GM10248 (cell line): ENCODE measurements at regions not wholly inside any gene's neighbourhood (a gene's known extent, or its start where the extent isn't known, plus 50 kb on each side); places are given as distances from the start of the nearest gene placed in this dataset.

Experiments used
- CTCF ChIA-PET: fragments of 300-600 bp; sonication (Branson Sonifier 250); formaldehyde crosslinking; extraction: SDS; loops from one replicate; lab custom pipeline; 2021; ENCODE audit warnings: antibody characterized with exemption; lab: Yijun Ruan, JAX
- POLR2A ChIA-PET: fragments of 350-650 bp; sonication (Branson Sonifier 250); formaldehyde crosslinking; extraction: SDS; loops from one replicate; lab custom pipeline; 2020; ENCODE audit warnings: antibody characterized with exemption; lab: Yijun Ruan, JAX
- DNase-seq: peaks from one replicate; pipeline ENCODE4 v3.0.0; 2012; ENCODE audit errors: extremely low spot score
- CTCF ChIP-seq: IDR thresholded peaks from 2 replicates; pipeline ENCODE4 v1.5.1; 2012; ENCODE audit warnings: mild to moderate bottlenecking, low read depth; ENCODE audit errors: extremely low read depth, missing control alignments, control extremely low read depth

- ChIA-PET POLR2A (no interaction called here), CTCF (interaction anchor here (1.2 kb wide), 1 partner anchor 14 kb away, joined by 3 read pairs; no protein-coding TSS in a partner anchor)
- no peak for DNase-seq
- no peak for TF ChIP-seq CTCF
These were observed 396.2 kb downstream of the EPM2A start for GRCh38 chr6:145339089-145339488.

GRCh38 chr6:145340256-145340655, 395.1 kb downstream of the EPM2A start:
- ChIA-PET CTCF (no interaction called here), POLR2A (no interaction called here)
- no peak for TF ChIP-seq CTCF
- no peak for DNase-seq

- no peak for TF ChIP-seq CTCF
- DNase-seq, result no peak
- ChIA-PET POLR2A (no interaction called here), CTCF (interaction anchor here (1.3 kb wide), 1 partner anchor 17 kb away, joined by 3 read pairs; no protein-coding TSS in a partner anchor)
These were observed 390.2 kb downstream of the EPM2A start for GRCh38 chr6:145345094-145345493.

- ChIA-PET POLR2A (no interaction called here), CTCF (interaction anchor here (1.3 to 2.3 kb wide), 4 partner anchors 9 to 20 kb away, joined by 3 to 7 read pairs (median 5); no protein-coding TSS in a partner anchor)
- TF ChIP-seq CTCF, result no peak
- no peak for DNase-seq
These were observed 388.1 kb downstream of the EPM2A start for GRCh38 chr6:145347216-145347615.

GRCh38 chr6:145349950-145350510, 385.3 kb downstream of the EPM2A start:
- ChIA-PET POLR2A (no interaction called here), CTCF (interaction anchor here (0.7 to 1.4 kb wide), 5 partner anchors 11 to 284 kb away, joined by 3 to 4 read pairs (median 4); no protein-coding TSS in a partner anchor)
- peak; percentile 16 for DNase-seq
- TF ChIP-seq CTCF, result no peak

GRCh38 chr6:145350928-145351327, 384.4 kb downstream of the EPM2A start:
- TF ChIP-seq CTCF, result no peak
- no peak for DNase-seq
- ChIA-PET POLR2A (no interaction called here), CTCF (interaction anchor here (0.7 to 1.4 kb wide), 5 partner anchors 11 to 283 kb away, joined by 3 to 4 read pairs (median 4); no protein-coding TSS in a partner anchor)
